Adrenal gland (tissue), 5 donors: ENCODE measurements at regions not wholly inside any gene's neighbourhood (a gene's known extent, or its start where the extent isn't known, plus 50 kb on each side); places are given as distances from the start of the nearest gene placed in this dataset.

Source experiments
- CTCF ChIP-seq, 6 experiments: fragments of 450-650 bp in 4 of 6; fragments of 200-600 bp in 2 of 6; sonication (generic) in 1 of 6; IDR thresholded peaks; 1 replicate in 5 of 6; 2 replicates in 1 of 6; pipeline versions ENCODE4 v1.5.1 to v1.8.0; 2016 to 2021; ENCODE audit warnings: antibody characterized with exemption in 6 of 6, mild to moderate bottlenecking in 2 of 6, moderate library complexity in 1 of 6
- POLR2A ChIP-seq, 2 donors: fragments of 450-650 bp; IDR thresholded peaks; one replicate each; pipeline ENCODE4 v1.6.1; 2017; ENCODE audit warnings: antibody characterized with exemption in 2 of 2, mild to moderate bottlenecking in 2 of 2, moderate library complexity in 1 of 2
- donor health status: DM: no; HTN: no; CAD: no.

- TF ChIP-seq CTCF (IDR thresholded peaks at IDR 0.05) (no peak), POLR2A (IDR thresholded peaks at IDR 0.05) (no peak)
Observed at GRCh38 chr1:213417225-213417820, 366.3 kb downstream of the RPS6KC1 start.
